GM18499 (cell line): ENCODE measurements at regions not wholly inside any gene's neighbourhood (a gene's known extent, or its start where the extent isn't known, plus 50 kb on each side); places are given as distances from the start of the nearest gene placed in this dataset.
"Not testable (repeated sequence)": the region's sequence is repeated elsewhere in the genome, so short reads cannot be mapped to it uniquely, and the experiment has no call there.

Experiments
- ATAC-seq: cut with Tn5 transposase; IDR thresholded peaks from one replicate; pipeline ENCODE4 v1.9.1; 2021; ENCODE audit warnings: moderate number of reproducible peaks; ENCODE audit not compliant: insufficient read depth, unreplicated experiment

DNA sequence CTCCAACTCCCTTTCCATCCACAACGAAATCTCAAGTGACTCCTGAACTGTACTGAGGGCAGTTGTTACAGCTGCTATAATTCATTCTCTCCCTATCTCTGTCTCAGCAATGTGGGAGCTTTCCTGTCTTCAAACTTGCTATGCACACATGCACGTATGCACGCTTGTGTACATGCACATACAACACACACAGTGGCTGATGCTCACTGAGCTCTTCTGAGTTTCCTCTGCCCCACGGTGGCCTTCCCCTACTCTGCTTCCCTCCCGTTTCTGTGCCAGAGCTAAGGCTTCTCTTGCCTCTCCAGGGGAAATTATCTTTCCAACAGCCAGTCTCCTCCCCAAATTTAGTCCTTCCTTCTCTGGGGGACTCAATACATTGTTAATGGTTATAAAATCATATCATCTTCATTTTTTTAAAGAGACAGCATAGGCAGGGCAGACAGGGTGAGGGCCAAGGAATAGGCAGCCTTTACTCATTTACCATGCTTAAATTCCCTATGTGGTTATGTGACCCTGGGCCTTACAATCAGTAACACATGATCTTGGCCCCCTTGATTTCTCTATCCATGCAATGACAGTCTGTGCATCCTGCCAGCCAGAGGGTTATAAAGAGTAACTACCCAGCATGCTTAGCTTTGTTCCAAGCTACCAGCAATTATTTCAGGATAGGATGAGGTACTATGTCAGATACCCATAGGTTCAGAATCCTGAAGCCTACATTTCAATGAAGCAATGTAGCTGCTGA, 111.9 kb upstream of the HMGA2 start:
- ATAC-seq = no peak

DNA sequence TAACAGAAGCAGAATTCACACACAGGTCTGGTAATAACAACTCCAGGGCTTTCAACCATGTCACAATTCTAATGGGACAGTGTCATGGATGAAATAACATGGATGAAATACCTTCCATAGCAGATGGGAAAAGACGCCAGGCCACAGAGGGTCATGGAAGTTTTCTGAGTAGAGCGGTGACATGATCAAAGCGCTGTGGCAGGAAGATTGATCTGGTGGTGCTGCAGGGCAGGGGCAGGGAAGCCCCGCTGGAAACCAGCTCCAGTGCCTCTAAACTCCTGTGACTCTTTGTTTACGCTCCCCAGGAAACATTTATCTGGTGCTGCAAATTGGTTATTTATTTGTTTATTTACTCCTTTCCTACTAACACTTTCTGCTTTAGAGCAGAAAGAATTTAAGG, 108.3 kb upstream of the HMGA2 start:
- ATAC-seq = no peak

DNA sequence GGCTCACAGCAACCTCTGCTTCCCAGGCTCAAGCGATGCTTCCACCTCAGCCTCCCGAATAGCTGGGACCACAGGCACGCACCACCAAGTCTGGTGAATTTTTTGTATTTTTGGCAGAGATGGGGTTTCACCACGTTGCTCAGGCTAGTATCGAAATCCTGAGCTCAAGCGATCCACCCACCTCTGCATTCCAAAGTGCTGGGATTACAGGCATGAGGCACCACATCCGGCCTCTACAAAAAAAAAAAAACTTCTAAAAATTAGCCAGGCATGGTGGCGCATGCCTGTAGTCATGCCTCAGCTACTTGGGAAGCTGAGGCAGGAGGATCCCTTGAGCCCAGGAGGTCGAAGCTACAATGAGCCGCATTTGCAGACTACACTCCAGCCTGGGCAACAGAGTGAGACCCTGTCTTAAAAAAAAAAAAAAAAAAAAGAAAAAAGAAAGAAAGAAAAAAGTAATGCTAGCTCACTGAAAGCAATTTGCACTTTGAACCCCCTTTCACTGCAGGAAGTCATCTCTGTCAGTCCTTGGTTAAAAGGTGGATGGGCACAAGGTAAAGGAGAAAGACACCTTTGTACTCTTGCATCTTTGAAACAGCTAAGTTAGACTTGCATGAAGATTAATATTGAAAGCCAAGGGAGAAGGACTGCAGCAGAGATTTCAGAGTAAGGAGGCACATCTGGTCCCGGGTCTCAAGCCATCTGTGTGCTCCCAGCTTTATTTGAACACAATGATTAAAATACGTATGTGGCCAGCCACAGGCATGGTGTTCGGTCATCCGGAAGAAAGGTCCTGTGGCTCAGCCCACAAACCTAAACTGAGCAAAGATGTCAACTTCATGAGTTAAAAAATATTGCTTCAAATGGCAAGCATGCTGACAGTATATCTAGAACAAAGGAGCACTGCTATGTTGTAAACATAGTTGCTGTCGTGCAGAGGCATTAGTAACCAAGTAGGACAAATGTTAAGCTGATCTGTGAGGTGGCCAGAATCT, 103.8 kb upstream of the HMGA2 start:
- no peak for ATAC-seq

DNA sequence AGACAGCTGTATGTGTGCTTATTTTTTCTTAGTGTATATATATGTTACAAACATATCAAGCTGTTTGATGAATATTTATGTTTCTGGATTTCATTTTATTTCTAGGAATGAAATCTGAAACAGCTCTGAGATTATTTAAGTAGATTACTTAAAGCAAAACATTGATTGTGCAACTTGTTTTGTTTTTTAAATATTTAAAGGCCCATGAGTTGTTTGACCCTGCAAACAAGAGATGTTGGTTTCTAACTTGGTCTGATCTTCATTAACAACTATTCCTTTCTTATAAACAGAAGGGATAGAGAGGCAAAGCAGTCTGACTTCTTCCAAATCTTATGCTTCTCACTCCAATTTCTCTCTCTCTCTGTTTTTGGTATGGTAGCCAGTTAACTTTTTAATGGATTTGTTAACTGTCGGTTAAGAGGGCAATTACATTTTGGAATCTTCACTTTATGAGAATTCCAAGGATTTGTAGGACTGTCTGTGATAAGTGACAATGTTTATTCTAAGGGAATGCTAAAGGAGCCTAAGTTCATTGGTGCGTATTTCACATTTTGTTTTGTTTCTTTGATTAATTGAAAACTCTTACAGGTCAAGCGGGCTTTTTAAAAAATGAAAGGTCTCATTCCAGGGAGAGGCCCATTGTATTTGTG, 102.6 kb upstream of the HMGA2 start:
- ATAC-seq = no peak

DNA sequence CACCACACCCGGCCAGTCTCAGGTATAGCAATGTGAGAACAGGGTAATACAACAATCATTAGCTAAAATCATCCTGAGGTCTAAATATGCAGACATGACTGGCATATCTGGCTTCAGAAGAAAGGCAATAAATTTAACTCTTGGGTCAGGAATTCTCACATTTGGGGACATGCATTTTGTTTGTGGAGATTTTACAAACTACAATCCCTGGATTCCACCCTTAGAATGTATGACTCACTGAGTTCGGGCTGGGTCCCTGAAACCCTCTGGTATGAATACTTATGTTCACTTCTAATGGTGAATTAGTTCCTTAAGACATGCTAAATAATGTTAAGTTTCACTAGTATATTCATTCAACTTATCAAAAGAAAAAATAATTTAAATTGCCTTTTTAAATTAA, 98.9 kb upstream of the HMGA2 start:
- no peak for ATAC-seq

DNA sequence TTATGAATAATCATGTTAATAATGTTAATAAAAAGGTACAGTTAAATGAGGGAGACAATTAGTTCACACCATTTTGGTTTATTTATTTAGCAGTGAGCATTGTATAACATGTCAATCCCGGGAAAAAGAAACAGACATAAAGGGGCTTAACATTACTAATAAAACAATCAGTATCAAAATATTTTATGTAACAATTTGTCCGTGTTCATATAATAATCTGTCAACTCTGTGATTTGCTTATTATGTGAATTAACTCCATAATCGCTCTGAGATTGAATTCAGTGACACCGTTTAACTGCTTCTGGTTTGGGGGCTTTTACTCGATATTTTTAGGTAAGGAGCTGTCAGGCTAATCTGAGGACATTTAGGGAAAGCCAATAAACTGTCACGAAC, 95.8 kb upstream of the HMGA2 start:
- ATAC-seq = no peak

DNA sequence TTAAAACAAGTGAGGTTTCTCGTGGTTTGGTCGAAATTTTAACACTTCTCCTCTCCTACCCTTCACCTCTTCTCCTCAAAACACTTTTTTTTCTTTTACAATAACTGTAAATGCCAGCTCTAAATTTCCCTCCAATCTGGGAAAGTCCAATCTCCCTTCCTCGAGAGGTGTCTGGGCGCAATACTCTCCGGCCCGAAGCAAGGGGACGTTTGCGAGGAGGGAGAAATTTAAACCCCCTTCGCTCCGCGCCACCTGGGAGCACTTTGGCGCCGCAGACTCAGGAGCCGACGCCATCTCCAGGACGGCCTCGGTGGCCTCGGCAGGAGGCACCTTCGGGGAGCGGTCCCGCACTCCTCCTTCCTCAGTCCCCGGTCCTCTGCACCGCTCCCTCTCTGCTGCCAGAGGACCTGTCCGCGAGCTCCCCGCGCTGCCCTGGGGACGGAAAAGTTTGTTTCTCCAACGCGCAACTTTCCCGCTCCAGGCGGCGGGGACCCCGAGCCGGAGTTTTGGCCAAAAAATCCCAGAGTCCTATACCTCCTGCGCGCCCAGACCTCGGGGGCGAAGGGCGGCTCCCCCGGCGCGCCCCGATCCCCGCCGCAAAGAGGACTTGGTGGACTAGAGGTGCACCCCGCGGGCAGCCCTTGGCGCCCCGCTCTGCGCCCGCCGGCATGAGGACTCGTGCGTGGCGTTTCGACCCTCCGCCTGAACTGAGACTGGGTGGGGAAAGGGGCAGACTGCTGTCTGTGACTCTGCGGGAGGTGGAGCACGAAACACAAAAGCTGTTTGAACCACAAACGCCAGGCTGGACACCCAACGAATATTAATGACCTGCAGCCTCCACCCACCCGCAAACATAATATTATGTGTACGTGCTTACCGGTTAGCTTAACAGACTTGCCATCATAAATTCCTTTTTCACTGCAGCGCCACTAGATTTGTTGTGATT, 95.2 kb upstream of the HMGA2 start:
- ATAC-seq = no peak

DNA sequence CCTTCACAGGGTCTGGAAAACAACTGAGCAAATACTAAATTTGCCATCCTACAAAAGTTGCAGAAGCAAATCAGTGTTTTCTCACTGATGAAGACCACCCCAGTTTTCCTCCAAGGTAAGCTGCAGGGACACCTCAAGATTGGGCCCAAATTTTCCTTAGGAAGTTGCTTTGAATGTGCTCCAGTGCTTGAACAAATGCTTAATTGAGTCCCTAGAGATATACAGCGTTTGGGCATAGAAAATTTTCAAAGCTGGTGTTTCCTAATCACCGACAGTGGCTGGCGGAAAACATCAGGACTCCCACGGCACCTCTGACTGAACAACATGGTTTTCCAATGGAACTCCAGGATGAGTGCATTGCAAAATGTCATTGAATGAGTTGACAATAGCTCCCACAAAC, 92.5 kb upstream of the HMGA2 start:
- ATAC-seq = no peak

DNA sequence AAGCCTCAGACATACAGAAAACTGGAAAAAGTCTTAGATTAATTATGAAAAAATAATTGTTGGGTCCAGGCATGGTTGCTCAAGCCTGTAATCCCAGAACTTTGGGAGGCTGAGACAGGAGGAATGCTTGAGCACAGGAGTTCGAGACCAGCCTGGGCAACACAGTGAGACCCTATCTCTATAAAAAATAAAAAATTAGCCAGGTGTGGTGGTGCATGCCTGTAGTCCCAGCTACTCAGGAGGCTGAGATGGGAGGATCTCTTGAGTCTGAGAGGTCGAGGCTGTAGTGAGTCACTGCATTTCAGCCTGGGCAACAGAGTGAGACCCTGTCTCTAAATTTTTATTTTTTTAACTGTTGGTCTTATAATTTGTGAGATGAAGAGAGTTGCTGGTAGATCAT, 90.6 kb upstream of the HMGA2 start:
- not testable (repeated sequence) for ATAC-seq

DNA sequence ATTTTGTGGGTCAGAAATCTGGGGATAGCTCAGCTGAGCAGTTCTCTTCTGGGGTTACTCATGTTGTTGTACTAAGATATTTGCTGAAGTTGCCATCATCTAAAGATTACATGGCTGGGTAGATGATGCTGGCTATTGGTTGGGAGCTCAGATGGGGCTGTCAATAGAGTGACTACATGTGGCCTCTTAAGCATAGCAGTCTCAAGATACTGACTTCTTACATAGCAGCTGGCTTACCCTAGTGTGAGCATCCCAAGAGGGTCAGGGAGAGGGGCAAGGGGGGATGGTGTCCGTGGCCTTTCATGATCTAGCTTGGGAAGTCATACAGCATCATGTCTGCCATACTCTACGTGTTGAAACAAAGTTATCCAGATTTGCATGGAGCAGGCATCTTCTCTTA, 90.1 kb upstream of the HMGA2 start:
- ATAC-seq = no peak

DNA sequence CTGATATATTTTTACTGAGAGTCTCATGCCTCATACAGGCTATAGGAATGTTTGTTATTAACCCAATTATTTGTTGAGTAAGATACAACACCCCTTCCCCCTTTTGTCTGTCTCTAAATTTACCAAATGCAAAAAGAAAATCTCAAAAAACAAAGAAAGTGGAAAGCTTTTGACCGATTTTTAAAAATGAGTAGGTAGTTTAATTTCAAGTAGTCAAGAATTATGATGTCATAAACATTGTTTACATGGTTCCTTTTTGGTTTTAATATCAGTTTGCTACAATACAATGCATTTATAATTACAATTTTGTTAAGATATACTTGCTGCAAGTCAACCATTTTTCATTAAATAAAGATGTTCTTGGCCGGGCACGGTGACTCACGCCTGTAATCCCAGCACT, 84.7 kb upstream of the HMGA2 start:
- no peak for ATAC-seq

DNA sequence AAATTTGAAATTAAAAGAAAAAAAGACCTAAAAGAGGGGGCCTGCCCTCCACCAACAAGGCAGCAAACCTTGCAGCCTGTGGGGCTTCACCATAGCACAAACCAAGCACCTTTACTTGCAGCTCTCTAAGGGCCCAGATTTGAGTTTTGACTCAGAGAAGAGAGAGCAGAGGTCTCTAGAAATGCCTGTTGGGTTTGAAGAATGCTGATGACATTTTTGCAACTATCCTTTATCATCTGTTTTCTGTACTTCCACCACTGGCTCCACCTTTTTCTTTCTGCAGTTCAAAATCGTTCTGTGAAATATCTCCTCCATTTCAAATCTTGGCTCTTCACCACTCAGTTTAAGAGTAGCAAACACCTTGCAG, 83.8 kb upstream of the HMGA2 start:
- no peak for ATAC-seq

DNA sequence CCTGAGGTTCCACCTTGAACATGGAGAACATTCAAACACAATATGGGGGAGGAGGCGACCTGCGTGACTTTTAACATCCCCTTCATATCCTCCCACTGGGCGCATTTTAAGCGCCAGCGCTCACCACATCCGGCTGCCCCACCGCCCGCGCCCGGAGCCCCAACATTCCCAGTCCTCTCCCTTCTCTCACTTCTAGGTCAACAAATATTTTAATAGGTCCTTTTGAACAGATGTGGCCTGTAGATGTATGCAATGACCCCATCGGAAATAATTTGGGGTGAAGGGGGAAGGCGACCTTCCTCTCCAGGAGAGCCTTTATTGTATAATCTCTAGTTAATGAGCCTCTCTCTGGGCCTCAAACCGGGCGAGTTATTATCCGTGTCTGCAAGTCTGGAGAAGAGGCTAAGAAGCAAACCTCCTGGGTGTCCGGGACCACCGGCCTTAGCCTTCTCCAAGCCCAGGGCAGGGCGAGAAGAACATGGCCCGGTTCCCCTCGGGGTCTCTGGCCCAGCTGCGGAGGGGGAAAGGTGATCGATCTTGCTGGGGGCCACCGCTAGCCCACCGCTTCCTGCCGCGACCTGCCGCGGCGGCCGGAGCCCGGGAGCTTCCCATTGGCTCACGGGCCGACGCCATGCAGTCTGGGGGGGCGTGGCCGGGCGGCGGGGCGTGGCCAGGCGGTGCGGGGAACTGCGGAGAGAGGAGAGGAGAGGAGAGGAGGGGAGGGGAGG, 83.2 kb upstream of the HMGA2 start:
- ATAC-seq = no peak

DNA sequence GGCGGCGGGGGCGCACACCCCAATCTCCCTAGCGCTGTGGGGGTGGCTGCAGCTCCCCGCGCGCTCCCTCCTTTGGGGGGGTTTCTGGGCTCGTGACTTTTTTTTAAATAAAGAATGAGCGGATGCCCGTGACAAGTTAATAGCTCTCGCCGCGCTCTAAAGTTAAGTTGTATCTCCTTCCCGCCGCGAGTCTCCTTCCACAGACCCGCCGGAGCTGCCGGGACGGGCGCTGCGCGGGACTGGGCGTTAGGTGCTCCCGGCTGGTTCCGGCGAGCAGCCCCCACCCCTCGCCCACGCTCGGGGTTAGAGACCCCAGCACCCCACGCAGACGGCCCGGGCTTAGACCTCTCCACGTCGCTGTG, 82.6 kb upstream of the HMGA2 start:
- ATAC-seq = no peak

DNA sequence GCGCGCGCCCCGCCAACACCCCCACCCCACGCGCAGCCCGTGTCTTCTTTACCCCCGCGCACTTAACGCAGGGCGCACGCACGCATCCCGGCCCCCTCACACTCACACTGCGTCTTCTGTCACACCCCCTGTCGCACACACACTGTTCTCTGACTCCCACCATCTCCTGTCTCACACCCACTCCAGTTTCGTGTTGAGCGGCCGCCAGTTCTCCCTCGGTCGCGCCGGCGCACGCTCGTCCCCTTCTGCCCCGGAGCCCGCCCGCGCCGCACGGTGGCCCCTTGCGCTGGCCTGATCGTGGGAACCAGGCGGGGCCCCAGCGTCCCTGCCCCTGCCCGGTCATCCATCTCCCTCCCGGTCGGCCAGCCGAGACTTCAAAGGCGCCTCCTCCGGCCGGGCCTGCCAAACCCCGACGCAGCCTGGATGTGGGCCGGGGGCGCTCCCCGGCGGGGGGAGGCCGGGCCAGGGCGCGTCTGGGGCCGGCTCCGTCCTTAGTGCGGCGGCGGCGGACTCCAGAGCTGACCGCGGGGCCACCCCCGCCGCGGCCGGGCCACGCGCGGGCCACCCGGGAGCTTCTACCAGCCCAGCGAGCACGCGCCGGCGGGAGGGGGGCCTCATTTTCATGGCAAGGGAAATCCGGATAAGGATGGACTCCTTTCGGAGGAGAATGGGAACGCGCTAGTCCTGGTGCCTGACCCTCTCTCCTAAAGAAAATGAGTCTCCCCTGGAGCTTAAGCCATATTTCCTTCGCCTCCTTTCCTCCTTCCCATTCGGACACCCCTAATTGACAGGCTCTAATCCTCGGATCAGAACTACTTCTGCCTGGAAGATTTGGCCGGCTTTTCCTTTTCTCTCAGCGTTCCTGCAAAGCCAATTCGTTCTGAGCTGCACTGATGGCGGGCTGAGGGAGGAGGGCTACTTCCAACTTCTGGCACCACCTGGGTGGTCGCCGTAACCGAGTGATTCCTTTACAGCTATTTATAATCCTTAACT, 82.0 kb upstream of the HMGA2 start:
- ATAC-seq = no peak

DNA sequence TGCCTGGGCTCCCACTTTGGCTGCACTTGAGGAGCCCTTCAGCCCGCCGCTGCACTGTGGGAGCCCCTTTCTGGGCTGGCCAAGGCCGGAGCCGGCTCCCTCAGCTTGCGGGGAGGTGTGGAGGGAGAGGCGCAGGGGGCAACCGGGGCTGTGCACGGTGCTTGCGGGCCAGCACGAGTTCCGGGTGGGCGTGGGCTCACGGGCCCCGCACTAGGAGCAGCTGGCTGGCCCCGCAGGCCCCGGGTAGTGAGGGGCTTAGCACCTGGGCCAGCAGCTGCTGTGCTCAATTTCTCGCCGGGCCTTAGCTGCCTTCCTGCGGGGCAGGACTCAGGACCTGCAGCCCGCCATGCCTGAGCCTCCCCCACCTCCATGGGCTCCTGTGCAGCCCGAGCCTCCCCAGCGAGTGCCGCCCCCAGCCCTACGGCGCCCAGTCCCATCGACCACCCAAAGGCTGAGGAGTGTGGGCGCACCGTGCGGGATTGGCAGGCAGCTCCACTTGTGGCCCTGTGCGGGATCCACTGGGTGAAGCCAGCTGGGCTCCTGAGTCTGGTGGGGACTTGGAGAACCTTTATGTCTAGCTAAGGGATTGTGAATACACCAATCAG, 79.9 kb upstream of the HMGA2 start:
- ATAC-seq = not testable (repeated sequence)

DNA sequence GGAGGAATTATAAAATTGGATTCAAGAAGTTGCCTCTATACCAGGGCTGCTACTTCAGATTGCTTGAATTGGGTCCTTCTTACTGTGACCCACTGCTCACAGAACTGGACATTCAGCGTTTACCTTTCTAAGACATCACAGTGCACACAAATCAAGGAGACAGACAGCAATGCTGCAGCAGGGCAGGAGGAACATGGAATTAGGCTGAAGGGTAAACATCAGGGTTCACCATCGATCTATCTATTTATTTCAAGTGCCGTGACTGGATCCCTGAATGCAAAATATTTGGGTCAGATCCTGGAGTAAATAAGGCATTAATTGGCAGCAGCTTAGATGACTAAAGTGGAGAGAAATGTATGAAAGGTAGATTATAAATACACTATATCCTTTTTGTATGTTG, 76.9 kb upstream of the HMGA2 start:
- no peak for ATAC-seq

DNA sequence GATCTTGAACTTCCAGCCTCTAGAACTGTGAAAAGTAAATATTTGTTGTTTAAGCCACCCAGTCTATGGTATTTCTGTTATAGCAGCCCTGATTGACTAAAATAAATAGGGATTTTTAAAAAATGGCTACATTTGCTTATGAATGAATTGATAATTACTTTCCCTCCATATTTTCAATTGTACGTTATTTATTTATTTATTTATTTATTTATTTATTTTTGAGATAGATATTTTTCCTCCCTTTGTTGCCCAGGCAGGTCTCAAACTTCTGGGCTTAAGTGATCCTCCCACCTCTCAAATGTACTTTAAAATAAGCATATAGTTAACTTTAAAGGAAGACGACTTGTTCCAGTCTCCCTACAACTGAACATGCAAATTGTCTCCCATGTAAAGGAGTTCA, 76.0 kb upstream of the HMGA2 start:
- no peak for ATAC-seq
